ENCODE measurements at regions not wholly inside any gene's neighbourhood (a gene's known extent, or its start where the extent isn't known, plus 50 kb on each side); places are given as distances from the start of the nearest gene placed in this dataset.

GRCh38 chr14:101019541-101019940 lies 116.0 kb upstream of the RTL1 start:
- intact Hi-C loops (cut with micrococcal nuclease) (no loop called here), dilution Hi-C loops (cut with MboI; ENCODE audit: extremely low pct_ligation_motif_present, low sequenced_read_pairs) (no loop called here)
- H3K9me1 ChIP-seq (replicated peaks; ENCODE audit: control insufficient read depth, extremely low read depth, insufficient read depth, low read length), result no peaks in the 10 kb centered on the region
- ChIA-PET POLR2A (no interaction called here), CTCF (no interaction called here)
- peaks cover 5 to 16% of the 10 kb centered on the region in 2 experiments for H3K36me3 ChIP-seq (ENCODE audit: control insufficient read depth in 2 of 2, extremely low read depth in 1 of 2, insufficient read depth in 2 of 2, low read length in 2 of 2)
- no peak overlapping the region for H3K4me3 ChIP-seq (replicated peaks in 1 of 3; ENCODE audit: insufficient read depth in 1 of 3, low read depth in 1 of 3, low read length in 3 of 3)
- no peak overlapping the region for H3K4me2 ChIP-seq (ENCODE audit: insufficient read depth, low read length)
- no peaks in the 10 kb centered on the region for H3K4me1 ChIP-seq (ENCODE audit: control insufficient read depth, extremely low read depth, insufficient read depth, low read length)
- no TSS peak for BruUV-seq (replicated peaks)
- H3K9ac ChIP-seq (replicated peaks; ENCODE audit: extremely low read depth, insufficient read depth, low read length), result no peak overlapping the region
- no peak overlapping the region for H2AFZ ChIP-seq (ENCODE audit: low read depth, low read length)
- FAIRE-seq (no peak), DNase-seq (ENCODE audit: low read depth, low spot score) (no peak)
- TF ChIP-seq POLR2A (IDR thresholded peaks at IDR 0.05; ENCODE audit: low read depth, low read length) (no peak), POLR2AphosphoS5 (IDR thresholded peaks at IDR 0.05; ENCODE audit: insufficient read depth, low read depth, low read length) (no peak), EZH2 (IDR thresholded peaks at IDR 0.05; ENCODE audit: borderline replicate concordance, low read depth, low read length, severe bottlenecking) (no peak), MYC (IDR thresholded peaks at IDR 0.05; ENCODE audit: low read depth, low read length) (no peak), JUN (IDR thresholded peaks at IDR 0.05; ENCODE audit: borderline replicate concordance, insufficient read depth, insufficient read length, low read depth) (no peak), FOS (IDR thresholded peaks at IDR 0.05; ENCODE audit: borderline replicate concordance, insufficient read depth, low read length) (no peak), GATA2 (IDR thresholded peaks at IDR 0.05; ENCODE audit: insufficient read depth, insufficient read length, low read depth, low read length) (no peak), CTCF (IDR thresholded peaks at IDR 0.05; ENCODE audit: extremely low read depth in 1 of 2, insufficient read depth in 1 of 2, low read depth in 1 of 2, low read length in 2 of 2) (no peak)
- TF ChIP-seq, protein P1, sequence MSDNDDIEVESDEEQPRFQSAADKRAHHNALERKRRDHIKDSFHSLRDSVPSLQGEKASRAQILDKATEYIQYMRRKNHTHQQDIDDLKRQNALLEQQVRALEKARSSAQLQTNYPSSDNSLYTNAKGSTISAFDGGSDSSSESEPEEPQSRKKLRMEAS (IDR thresholded peaks at IDR 0.05; ENCODE audit: insufficient read depth, insufficient read length), result no peak
- H3K9me3 ChIP-seq (replicated peaks; ENCODE audit: control insufficient read depth, insufficient read depth, low read length), result no peaks in the 10 kb centered on the region
- no peaks in the 10 kb centered on the region for H3K27me3 ChIP-seq (ENCODE audit: control insufficient read depth in 2 of 2, insufficient read depth in 2 of 2, low read length in 2 of 2)
- no peaks in the 10 kb centered on the region for H3K79me2 ChIP-seq (ENCODE audit: control insufficient read depth, insufficient read depth, low read length)
- no peak overlapping the region for H3K27ac ChIP-seq (ENCODE audit: insufficient read depth, low read depth, low read length)
- no peaks in the 10 kb centered on the region for H4K20me1 ChIP-seq (replicated peaks; ENCODE audit: control insufficient read depth, extremely low read depth, insufficient read depth, low read length)

Measured in endothelial cell of umbilical vein (primary cell).